ENCODE measurements at regions not wholly inside any gene's neighbourhood (a gene's known extent, or its start where the extent isn't known, plus 50 kb on each side); places are given as distances from the start of the nearest gene placed in this dataset.
"Not testable (repeated sequence)": the region's sequence is repeated elsewhere in the genome, so short reads cannot be mapped to it uniquely, and the experiment has no call there.

- WGBS (ENCODE audit: low lambda C conversion rate): 46% methylated on average over 3 of the region's 3 CpGs
- H3K9me3 ChIP-seq; H3K9me2 ChIP-seq; H3K27ac ChIP-seq (ENCODE audit: low read depth in 2 of 2, low read length in 1 of 2); H4K20me1 ChIP-seq (ENCODE audit: insufficient read depth); CTCF ChIA-PET; H3K4me1 ChIP-seq (ENCODE audit: control insufficient read depth in 1 of 2, insufficient read depth in 2 of 2, low read depth in 1 of 2, low read length in 1 of 2); H3F3A ChIP-seq (replicated peaks; ENCODE audit: insufficient read depth); H3K79me2 ChIP-seq (ENCODE audit: insufficient read depth); H3K4me2 ChIP-seq; DNase-seq; H3K36me3 ChIP-seq (replicated peaks in 1 of 2; ENCODE audit: control insufficient read depth in 1 of 2, insufficient read depth in 2 of 2, low read length in 1 of 2); POLR2A ChIA-PET; H3K9ac ChIP-seq; H3K4me3 ChIP-seq (ENCODE audit: low read depth in 2 of 2, low read length in 1 of 2); H2AFZ ChIP-seq (ENCODE audit: low read depth); H3K27me3 ChIP-seq (ENCODE audit: insufficient read depth): not testable (repeated sequence)
These were observed 53.8 kb upstream of the HIVEP2 start for GRCh38 chr6:142998739-142999138.

GRCh38 chr6:143000811-143001210 is 55.8 kb upstream of the HIVEP2 start:
- ChIA-PET POLR2A (no interaction called here), CTCF (interaction anchor here (0.7 kb wide), 1 partner anchor 337 kb away, joined by 5 read pairs; no protein-coding TSS in a partner anchor)
- no peak overlapping the region for H3K9ac ChIP-seq
- H3K27ac ChIP-seq (ENCODE audit: low read depth in 2 of 2, low read length in 1 of 2): no peak overlapping the region
- H3K4me1 ChIP-seq (ENCODE audit: control insufficient read depth in 1 of 2, insufficient read depth in 2 of 2, low read depth in 1 of 2, low read length in 1 of 2): no peaks in the 10 kb centered on the region
- no peak overlapping the region for H2AFZ ChIP-seq (ENCODE audit: low read depth)
- WGBS (ENCODE audit: low lambda C conversion rate): 83% methylated on average over 3 of the region's 3 CpGs
- no peaks in the 10 kb centered on the region for H3K27me3 ChIP-seq (ENCODE audit: insufficient read depth)
- no peaks in the 10 kb centered on the region for H3K36me3 ChIP-seq (replicated peaks in 1 of 2; ENCODE audit: control insufficient read depth in 1 of 2, insufficient read depth in 2 of 2, low read length in 1 of 2)
- no peaks in the 10 kb centered on the region for H3K9me3 ChIP-seq
- DNase-seq: no peak
- no peaks in the 10 kb centered on the region for H3K9me2 ChIP-seq
- no peaks in the 10 kb centered on the region for H3F3A ChIP-seq (replicated peaks; ENCODE audit: insufficient read depth)
- no peaks in the 10 kb centered on the region for H3K79me2 ChIP-seq (ENCODE audit: insufficient read depth)
- H3K4me3 ChIP-seq (ENCODE audit: low read depth in 2 of 2, low read length in 1 of 2): no peak overlapping the region
- H4K20me1 ChIP-seq (ENCODE audit: insufficient read depth): no peaks in the 10 kb centered on the region
- no peak overlapping the region for H3K4me2 ChIP-seq
- TF ChIP-seq, protein P1, sequence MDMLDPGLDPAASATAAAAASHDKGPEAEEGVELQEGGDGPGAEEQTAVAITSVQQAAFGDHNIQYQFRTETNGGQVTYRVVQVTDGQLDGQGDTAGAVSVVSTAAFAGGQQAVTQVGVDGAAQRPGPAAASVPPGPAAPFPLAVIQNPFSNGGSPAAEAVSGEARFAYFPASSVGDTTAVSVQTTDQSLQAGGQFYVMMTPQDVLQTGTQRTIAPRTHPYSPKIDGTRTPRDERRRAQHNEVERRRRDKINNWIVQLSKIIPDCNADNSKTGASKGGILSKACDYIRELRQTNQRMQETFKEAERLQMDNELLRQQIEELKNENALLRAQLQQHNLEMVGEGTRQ (IDR thresholded peaks at IDR 0.05; ENCODE audit: borderline replicate concordance, low read depth, low read length): no peak
- TF ChIP-seq PBX3 (IDR thresholded peaks at IDR 0.05): no peak
- TF ChIP-seq FOSL2 (IDR thresholded peaks at IDR 0.05; ENCODE audit: borderline replicate concordance, low read depth): no peak
- TF ChIP-seq NRF1 (IDR thresholded peaks at IDR 0.05; ENCODE audit: low read depth, low read length): no peak
- TF ChIP-seq FOXM1 (IDR thresholded peaks at IDR 0.05; ENCODE audit: low read depth): no peak
- no peak for TF ChIP-seq IRF3 (IDR thresholded peaks at IDR 0.05; ENCODE audit: low read depth, low read length)
- TF ChIP-seq MEF2A (IDR thresholded peaks at IDR 0.05; ENCODE audit: borderline replicate concordance, low read depth): no peak
- no peak for TF ChIP-seq JUND (IDR thresholded peaks at IDR 0.05)
- TF ChIP-seq TAF1 (IDR thresholded peaks at IDR 0.05; ENCODE audit: borderline replicate concordance, low read depth, low read length): no peak
- TF ChIP-seq GABPA (IDR thresholded peaks at IDR 0.05; ENCODE audit: low read depth): no peak
- TF ChIP-seq RFX5 (IDR thresholded peaks at IDR 0.05; ENCODE audit: low read length): no peak
- no peak for TF ChIP-seq USF1 (IDR thresholded peaks at IDR 0.05; ENCODE audit: borderline replicate concordance, low read depth)
- TF ChIP-seq POLR2AphosphoS5 (IDR thresholded peaks at IDR 0.05; ENCODE audit: low read depth, low read length): no peak
- no peak for TF ChIP-seq NFIC (IDR thresholded peaks at IDR 0.05; ENCODE audit: borderline replicate concordance)
- TF ChIP-seq, protein P2, sequence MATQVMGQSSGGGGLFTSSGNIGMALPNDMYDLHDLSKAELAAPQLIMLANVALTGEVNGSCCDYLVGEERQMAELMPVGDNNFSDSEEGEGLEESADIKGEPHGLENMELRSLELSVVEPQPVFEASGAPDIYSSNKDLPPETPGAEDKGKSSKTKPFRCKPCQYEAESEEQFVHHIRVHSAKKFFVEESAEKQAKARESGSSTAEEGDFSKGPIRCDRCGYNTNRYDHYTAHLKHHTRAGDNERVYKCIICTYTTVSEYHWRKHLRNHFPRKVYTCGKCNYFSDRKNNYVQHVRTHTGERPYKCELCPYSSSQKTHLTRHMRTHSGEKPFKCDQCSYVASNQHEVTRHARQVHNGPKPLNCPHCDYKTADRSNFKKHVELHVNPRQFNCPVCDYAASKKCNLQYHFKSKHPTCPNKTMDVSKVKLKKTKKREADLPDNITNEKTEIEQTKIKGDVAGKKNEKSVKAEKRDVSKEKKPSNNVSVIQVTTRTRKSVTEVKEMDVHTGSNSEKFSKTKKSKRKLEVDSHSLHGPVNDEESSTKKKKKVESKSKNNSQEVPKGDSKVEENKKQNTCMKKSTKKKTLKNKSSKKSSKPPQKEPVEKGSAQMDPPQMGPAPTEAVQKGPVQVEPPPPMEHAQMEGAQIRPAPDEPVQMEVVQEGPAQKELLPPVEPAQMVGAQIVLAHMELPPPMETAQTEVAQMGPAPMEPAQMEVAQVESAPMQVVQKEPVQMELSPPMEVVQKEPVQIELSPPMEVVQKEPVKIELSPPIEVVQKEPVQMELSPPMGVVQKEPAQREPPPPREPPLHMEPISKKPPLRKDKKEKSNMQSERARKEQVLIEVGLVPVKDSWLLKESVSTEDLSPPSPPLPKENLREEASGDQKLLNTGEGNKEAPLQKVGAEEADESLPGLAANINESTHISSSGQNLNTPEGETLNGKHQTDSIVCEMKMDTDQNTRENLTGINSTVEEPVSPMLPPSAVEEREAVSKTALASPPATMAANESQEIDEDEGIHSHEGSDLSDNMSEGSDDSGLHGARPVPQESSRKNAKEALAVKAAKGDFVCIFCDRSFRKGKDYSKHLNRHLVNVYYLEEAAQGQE (IDR thresholded peaks at IDR 0.05; ENCODE audit: low read depth, low read length): no peak

Data from SK-N-SH (cell line).